DOHH2 (cell line): ENCODE measurements at regions not wholly inside any gene's neighbourhood (a gene's known extent, or its start where the extent isn't known, plus 50 kb on each side); places are given as distances from the start of the nearest gene placed in this dataset.
"Not testable (repeated sequence)": the region's sequence is repeated elsewhere in the genome, so short reads cannot be mapped to it uniquely, and the experiment has no call there.

Experiments
- H3F3A ChIP-seq: fragments of 200-600 bp; sonication (generic), shearing (Covaris generic); 2 replicates; pipeline ENCODE4 v1.6.0; 2016; ENCODE audit warnings: antibody characterized with exemption, mild to moderate bottlenecking; ENCODE audit not compliant: control insufficient read depth, insufficient read depth
- H3K27ac ChIP-seq: fragments of 200-600 bp; sonication (generic); 2 replicates; pipeline ENCODE4 v1.5.1; 2014; ENCODE audit warnings: low read depth, mild to moderate bottlenecking, low read length, moderate library complexity
- H3K27me3 ChIP-seq: fragments of 200-600 bp; sonication (generic); 2 replicates; pipeline ENCODE4 v1.6.1; 2014; ENCODE audit warnings: mild to moderate bottlenecking, low read length, mixed read lengths; ENCODE audit not compliant: control insufficient read depth
- H3K36me3 ChIP-seq: fragments of 200-600 bp; sonication (generic); 2 replicates; pipeline ENCODE4 v1.6.1; 2014; ENCODE audit warnings: mild to moderate bottlenecking, low read length, moderate library complexity, mixed read lengths; ENCODE audit not compliant: control insufficient read depth
- H3K4me1 ChIP-seq: fragments of 200-600 bp; sonication (generic); 2 replicates; pipeline ENCODE4 v1.6.1; 2014; ENCODE audit warnings: mild to moderate bottlenecking, low read length, mixed read lengths; ENCODE audit not compliant: control insufficient read depth
- H3K4me2 ChIP-seq: fragments of 200-600 bp; sonication (generic); 2 replicates; pipeline ENCODE4 v1.6.0; 2014; ENCODE audit warnings: mild to moderate bottlenecking, low read length, moderate library complexity
- H3K4me3 ChIP-seq: fragments of 200-600 bp; sonication (generic); 2 replicates; pipeline ENCODE4 v1.5.1; 2014; ENCODE audit warnings: mild to moderate bottlenecking, low read length, mixed read lengths
- H3K79me2 ChIP-seq: fragments of 200-600 bp; sonication (generic); 2 replicates; pipeline ENCODE4 v1.6.1; 2014; ENCODE audit warnings: mild to moderate bottlenecking, low read length, mixed read lengths; ENCODE audit not compliant: control insufficient read depth
- H3K9me2 ChIP-seq: fragments of 200-600 bp; sonication (generic); replicated peaks from 2 replicates; pipeline ENCODE4 v1.6.1; 2014; ENCODE audit warnings: mild to moderate bottlenecking, low read length, mixed read lengths; ENCODE audit not compliant: control insufficient read depth
- H3K9me3 ChIP-seq: fragments of 200-600 bp; sonication (generic); 2 replicates; pipeline ENCODE4 v1.6.1; 2014; ENCODE audit warnings: antibody characterized with exemption, low read length, mixed read lengths; ENCODE audit not compliant: control insufficient read depth, insufficient read depth
- H4K20me1 ChIP-seq: fragments of 200-600 bp; sonication (generic); 2 replicates; pipeline ENCODE4 v1.6.0; 2014; ENCODE audit warnings: low read depth, mild to moderate bottlenecking, antibody characterized with exemption, low read length, moderate library complexity; ENCODE audit not compliant: control insufficient read depth, insufficient read depth
- CTCF ChIP-seq: fragments of 200-600 bp; sonication (generic); IDR thresholded peaks from one replicate; pipeline ENCODE4 v1.5.1; 2014; ENCODE audit warnings: antibody characterized with exemption, mild to moderate bottlenecking, low read depth, low read length; ENCODE audit not compliant: poor library complexity, severe bottlenecking
- EZH2phosphoT487 ChIP-seq: fragments of 200-600 bp; sonication (generic); IDR thresholded peaks from 2 replicates; pipeline ENCODE4 v1.6.1; 2017; ENCODE audit warnings: borderline replicate concordance, mild to moderate bottlenecking, antibody characterized with exemption, low read length, moderate library complexity, mixed read lengths

GRCh38 chrX:138885886-138886285 lies 174.4 kb upstream of the FGF13 start:
- Histone ChIP-seq H3K4me2 (no peak overlapping the region), H3K27ac (no peak overlapping the region), H3K4me1 (no peaks in the 10 kb centered on the region), H3K4me3 (no peak overlapping the region), H3K36me3 (no peaks in the 10 kb centered on the region), H3F3A (no peaks in the 10 kb centered on the region), H3K79me2 (no peaks in the 10 kb centered on the region), H4K20me1 (no peaks in the 10 kb centered on the region), H3K9me2 (no peaks in the 10 kb centered on the region), H3K27me3 (no peaks in the 10 kb centered on the region), H3K9me3 (no peaks in the 10 kb centered on the region)
- TF ChIP-seq EZH2phosphoT487 (no peak), CTCF (no peak)

- not testable (repeated sequence) for H3K79me2 ChIP-seq, H3K4me2 ChIP-seq
Observed at GRCh38 chrX:138880293-138880692, 168.8 kb upstream of the FGF13 start.

GRCh38 chrX:138877746-138878145 lies 166.2 kb upstream of the FGF13 start:
- no peaks in the 10 kb centered on the region for H3K27me3 ChIP-seq
- no peaks in the 10 kb centered on the region for H3K36me3 ChIP-seq
- no peak overlapping the region for H3K4me2 ChIP-seq
- H3K27ac ChIP-seq, result no peak overlapping the region
- TF ChIP-seq CTCF (no peak), EZH2phosphoT487 (no peak)
- H3F3A ChIP-seq, result no peaks in the 10 kb centered on the region
- no peaks in the 10 kb centered on the region for H3K9me3 ChIP-seq
- no peaks in the 10 kb centered on the region for H3K4me1 ChIP-seq
- H3K79me2 ChIP-seq, result no peaks in the 10 kb centered on the region
- H3K9me2 ChIP-seq, result no peaks in the 10 kb centered on the region
- no peaks in the 10 kb centered on the region for H4K20me1 ChIP-seq
- H3K4me3 ChIP-seq, result no peak overlapping the region

More at GRCh38 chrX:138880293-138880692, 168.8 kb upstream of the FGF13 start:
- H4K20me1 ChIP-seq, H3K9me2 ChIP-seq, H3K27ac ChIP-seq, H3K9me3 ChIP-seq, H3F3A ChIP-seq, H3K27me3 ChIP-seq, H3K4me1 ChIP-seq, H3K36me3 ChIP-seq, H3K4me3 ChIP-seq: not testable (repeated sequence)

- Histone ChIP-seq H3K27me3 (no peaks in the 10 kb centered on the region), H3K4me1 (no peaks in the 10 kb centered on the region), H3F3A (no peaks in the 10 kb centered on the region), H3K9me2 (no peaks in the 10 kb centered on the region), H3K79me2 (no peaks in the 10 kb centered on the region), H3K4me2 (no peak overlapping the region), H3K27ac (no peak overlapping the region), H4K20me1 (no peaks in the 10 kb centered on the region), H3K36me3 (no peaks in the 10 kb centered on the region), H3K9me3 (no peaks in the 10 kb centered on the region), H3K4me3 (no peak overlapping the region)
- TF ChIP-seq CTCF, result no peak
- no peak for TF ChIP-seq EZH2phosphoT487
Observed at GRCh38 chrX:138875472-138875871, 164.0 kb upstream of the FGF13 start.
